ENCODE measurements at regions not wholly inside any gene's neighbourhood (a gene's known extent, or its start where the extent isn't known, plus 50 kb on each side); places are given as distances from the start of the nearest gene placed in this dataset.

GRCh38 chr4:30258949-30259348 lies 461.2 kb upstream of the PCDH7 start:
- Histone ChIP-seq H3K27me3 (no peaks in the 10 kb centered on the region), H3K36me3 (no peaks in the 10 kb centered on the region), H3K4me3 (no peak overlapping the region), H3K9me3 (no peaks in the 10 kb centered on the region), H3K27ac (no peak overlapping the region), H3K4me1 (no peaks in the 10 kb centered on the region)
- ATAC-seq (no peak), DNase-seq (no peak)
- TF ChIP-seq CTCF (IDR thresholded peaks at IDR 0.05 in 4 of 5, conservative IDR thresholded peaks at IDR 0.05 in 1 of 5) = no peak
- TF ChIP-seq POLR2A (IDR thresholded peaks at IDR 0.05) = no peak
- in situ Hi-C loops (cut with MboI; ENCODE audit: low sequenced_read_pairs in 4 of 4) = no loop called here
- intact Hi-C loops (cut with DNase I; ENCODE audit: low total_unique reads) = no loop called here

- no peaks in the 10 kb centered on the region for H3K27me3 ChIP-seq
- intact Hi-C loops (cut with DNase I; ENCODE audit: low total_unique reads) (no loop called here), in situ Hi-C loops (cut with MboI; ENCODE audit: low sequenced_read_pairs in 4 of 4) (no loop called here)
- TF ChIP-seq CTCF (IDR thresholded peaks at IDR 0.05 in 4 of 5, conservative IDR thresholded peaks at IDR 0.05 in 1 of 5) (no peak), POLR2A (IDR thresholded peaks at IDR 0.05) (no peak)
- DNase-seq (no peak), ATAC-seq (no peak)
- H3K27ac ChIP-seq = no peak overlapping the region
- H3K36me3 ChIP-seq = no peaks in the 10 kb centered on the region
- H3K9me3 ChIP-seq = no peaks in the 10 kb centered on the region
- no peak overlapping the region for H3K4me3 ChIP-seq
- no peaks in the 10 kb centered on the region for H3K4me1 ChIP-seq
Measured at GRCh38 chr4:30262379-30262778, 457.8 kb upstream of the PCDH7 start.

GRCh38 chr4:30264465-30264864 lies 455.7 kb upstream of the PCDH7 start:
- DNase-seq (no peak), ATAC-seq (no peak)
- no peaks in the 10 kb centered on the region for H3K36me3 ChIP-seq
- H3K4me3 ChIP-seq = no peak overlapping the region
- intact Hi-C loops (cut with DNase I; ENCODE audit: low total_unique reads) = no loop called here
- H3K9me3 ChIP-seq = no peaks in the 10 kb centered on the region
- H3K4me1 ChIP-seq = no peaks in the 10 kb centered on the region
- no peaks in the 10 kb centered on the region for H3K27me3 ChIP-seq
- in situ Hi-C loops (cut with MboI; ENCODE audit: low sequenced_read_pairs in 4 of 4) = no loop called here
- no peak for TF ChIP-seq CTCF (IDR thresholded peaks at IDR 0.05 in 4 of 5, conservative IDR thresholded peaks at IDR 0.05 in 1 of 5)
- TF ChIP-seq POLR2A (IDR thresholded peaks at IDR 0.05) = no peak
- H3K27ac ChIP-seq = no peak overlapping the region

DNA sequence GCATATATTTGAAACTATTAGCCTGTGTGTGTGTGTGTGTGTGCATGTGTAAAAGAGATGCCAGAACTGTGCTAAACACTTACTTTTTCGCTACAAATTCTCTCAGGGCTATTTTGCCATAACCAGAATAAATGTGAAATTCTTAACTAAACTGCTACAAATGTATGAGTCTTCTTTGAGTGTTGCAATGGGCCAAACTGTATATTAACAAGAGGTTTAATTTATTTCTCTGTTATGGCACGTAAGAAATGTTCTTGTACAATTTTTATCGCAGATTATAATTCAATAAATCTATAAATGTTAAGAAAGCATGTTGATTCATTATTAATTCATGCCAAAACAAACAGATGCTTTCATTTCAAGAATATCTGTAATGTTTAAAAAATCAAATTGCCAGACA lies 454.5 kb upstream of the PCDH7 start:
- no peaks in the 10 kb centered on the region for H3K36me3 ChIP-seq
- no peaks in the 10 kb centered on the region for H3K27me3 ChIP-seq
- TF ChIP-seq CTCF (IDR thresholded peaks at IDR 0.05 in 4 of 5, conservative IDR thresholded peaks at IDR 0.05 in 1 of 5) (no peak), POLR2A (IDR thresholded peaks at IDR 0.05) (no peak)
- no peaks in the 10 kb centered on the region for H3K4me1 ChIP-seq
- no peak overlapping the region for H3K27ac ChIP-seq
- intact Hi-C loops (cut with DNase I; ENCODE audit: low total_unique reads) (no loop called here), in situ Hi-C loops (cut with MboI; ENCODE audit: low sequenced_read_pairs in 4 of 4) (no loop called here)
- H3K4me3 ChIP-seq = no peak overlapping the region
- H3K9me3 ChIP-seq = no peaks in the 10 kb centered on the region
- DNase-seq (no peak), ATAC-seq (no peak)

- H3K27me3 ChIP-seq = no peaks in the 10 kb centered on the region
- DNase-seq (no peak), ATAC-seq (no peak)
- no peaks in the 10 kb centered on the region for H3K4me1 ChIP-seq
- H3K27ac ChIP-seq = no peak overlapping the region
- no peaks in the 10 kb centered on the region for H3K9me3 ChIP-seq
- H3K36me3 ChIP-seq = no peaks in the 10 kb centered on the region
- H3K4me3 ChIP-seq = no peak overlapping the region
- intact Hi-C loops (cut with DNase I; ENCODE audit: low total_unique reads) = no loop called here
- TF ChIP-seq CTCF (IDR thresholded peaks at IDR 0.05 in 4 of 5, conservative IDR thresholded peaks at IDR 0.05 in 1 of 5) (no peak), POLR2A (IDR thresholded peaks at IDR 0.05) (no peak)
- in situ Hi-C loops (cut with MboI; ENCODE audit: low sequenced_read_pairs in 4 of 4) = no loop called here
Measured at GRCh38 chr4:30268370-30268769, 451.8 kb upstream of the PCDH7 start.
